GM12878 (cell line): ENCODE measurements at regions not wholly inside any gene's neighbourhood (a gene's known extent, or its start where the extent isn't known, plus 50 kb on each side); places are given as distances from the start of the nearest gene placed in this dataset.

Experiments
- ATAC-seq: fragments of 200-7000 bp; cut with Tn5 transposase; 3 replicates; pipeline ENCODE4 v1.9.1; 2020; ENCODE audit warnings: mild to moderate bottlenecking, moderate library complexity
- BruUV-seq: library from RNA; stranded (reverse); fragments of 400-500 nt; replicated peaks from 2 replicates; lab custom pipeline; 2021; lab: Mats Ljungman, UMichigan
- CTCF ChIA-PET: fragments of 300-600 bp; sonication (Branson Sonifier 250); formaldehyde crosslinking; extraction: SDS; loops from one replicate; lab custom pipeline; 2021; ENCODE audit warnings: inconsistent platforms; lab: Yijun Ruan, JAX
- POLR2A ChIA-PET: fragments of 350-600 bp; formaldehyde crosslinking; extraction: SDS; loops from one replicate; lab custom pipeline; 2021; ENCODE audit warnings: inconsistent platforms; lab: Charles Lee
- RAD21 ChIA-PET: fragments of 300-600 bp; sonication (Branson Sonifier 250); formaldehyde crosslinking; loops from one replicate; lab custom pipeline; 2023; ENCODE audit warnings: antibody characterized with exemption; ENCODE audit not compliant: unreplicated experiment; lab: Charles Lee
- SMC1A ChIA-PET: fragments of 300-600 bp; sonication (Branson Sonifier 250); formaldehyde crosslinking; loops from one replicate; lab custom pipeline; 2023; ENCODE audit not compliant: unreplicated experiment, uncharacterized antibody; lab: Charles Lee
- DNase-seq: peaks from one replicate; pipeline ENCODE4 v3.0.0-alpha.2; 2011; ENCODE audit warnings: low read depth, low spot score
- FAIRE-seq: peaks from 3 replicates; lab custom pipeline; 2011; peaks lifted over from hg19 to GRCh38; lab: Jason Lieb, UNC
- H2AFZ ChIP-seq: 2 replicates; pipeline ENCODE4 v1.6.0; 2011; ENCODE audit warnings: low read depth, low read length, control low read depth; ENCODE audit not compliant: control insufficient read depth
- H3K27ac ChIP-seq: 2 replicates; pipeline ENCODE4 v1.5.1; 2011; ENCODE audit warnings: control low read depth; ENCODE audit not compliant: control insufficient read depth, insufficient read depth
- H3K27me3 ChIP-seq, 2 experiments: replicated peaks in 1 of 2; 2 replicates each; pipeline versions ENCODE4 v1.6.0 to v1.6.1; 2011; ENCODE audit warnings: low read length in 1 of 2; ENCODE audit not compliant: control insufficient read depth in 2 of 2, insufficient read depth in 2 of 2
- H3K36me3 ChIP-seq, 2 experiments: 2 replicates each; pipeline ENCODE4 v1.5.1; 2011; ENCODE audit warnings: low read length in 1 of 2; ENCODE audit not compliant: control insufficient read depth in 2 of 2, insufficient read depth in 2 of 2
- H3K4me1 ChIP-seq: 2 replicates; pipeline ENCODE4 v1.6.1; 2011; ENCODE audit warnings: mild to moderate bottlenecking, low read length, moderate library complexity, mixed read lengths; ENCODE audit not compliant: control insufficient read depth, insufficient read depth
- H3K4me2 ChIP-seq: 2 replicates; pipeline ENCODE4 v1.6.0; 2011; ENCODE audit warnings: control low read depth; ENCODE audit not compliant: control insufficient read depth, insufficient read depth
- H3K4me3 ChIP-seq: fragments of 200-600 bp; sonication (generic); 2 replicates; pipeline ENCODE4 v1.5.1; 2016
- H3K79me2 ChIP-seq: 2 replicates; pipeline ENCODE4 v1.6.0; 2011; ENCODE audit warnings: low read length; ENCODE audit not compliant: control insufficient read depth, insufficient read depth
- H3K9ac ChIP-seq: 2 replicates; pipeline ENCODE4 v1.8.0; 2011; ENCODE audit warnings: low read length, control low read depth, mixed read lengths; ENCODE audit not compliant: control insufficient read depth, insufficient read depth
- H3K9me3 ChIP-seq: replicated peaks from 3 replicates; pipeline ENCODE4 v1.5.1; 2011; ENCODE audit warnings: mild to moderate bottlenecking, low read length; ENCODE audit not compliant: control insufficient read depth, insufficient read depth
- H4K20me1 ChIP-seq: 2 replicates; pipeline ENCODE4 v1.6.0; 2011; ENCODE audit not compliant: control insufficient read depth, insufficient read depth
- BCL11A ChIP-seq: IDR thresholded peaks from 2 replicates; pipeline ENCODE4 v1.6.1; 2011; ENCODE audit warnings: low read depth, low read length
- BHLHE40 ChIP-seq, 2 experiments: fragments of 450-650 bp in 1 of 2; IDR thresholded peaks; 2 replicates each; pipeline ENCODE4 v1.6.1; 2011 to 2017; ENCODE audit warnings: low read depth in 2 of 2, borderline replicate concordance in 1 of 2, improper control_type of control experiment in 1 of 2, low read length in 1 of 2, mild to moderate bottlenecking in 1 of 2
- BMI1 ChIP-seq: fragments of 450-650 bp; IDR thresholded peaks from 2 replicates; pipeline ENCODE4 v1.6.1; 2016; ENCODE audit warnings: mild to moderate bottlenecking, moderate library complexity, borderline replicate concordance
- BRCA1 ChIP-seq: IDR thresholded peaks from 2 replicates; pipeline ENCODE4 v1.6.1; 2011; ENCODE audit warnings: low read depth, low read length, improper control_type of control experiment
- CBFB ChIP-seq: IDR thresholded peaks from 2 replicates; pipeline ENCODE4 v1.6.1; 2016; ENCODE audit warnings: antibody characterized with exemption, low read depth
- ESRRA ChIP-seq: IDR thresholded peaks from 2 replicates; pipeline ENCODE4 v1.6.1; 2012; ENCODE audit warnings: mild to moderate bottlenecking, low read length, improper control_type of control experiment
- NFYB ChIP-seq: IDR thresholded peaks from 2 replicates; pipeline ENCODE4 v1.6.1; 2011; ENCODE audit warnings: low read depth, mild to moderate bottlenecking, low read length, improper control_type of control experiment, moderate library complexity; ENCODE audit not compliant: insufficient read depth
- RB1 ChIP-seq: fragments of 450-650 bp; formaldehyde crosslinking; IDR thresholded peaks from 2 replicates; pipeline ENCODE4 v1.6.1; 2017; ENCODE audit warnings: mild to moderate bottlenecking, borderline replicate concordance
- SIN3A ChIP-seq: IDR thresholded peaks from 2 replicates; pipeline ENCODE4 v1.6.1; 2012; ENCODE audit warnings: low read depth, low read length, improper control_type of control experiment
- SPI1 ChIP-seq: IDR thresholded peaks from 2 replicates; pipeline ENCODE4 v1.6.1; 2011; ENCODE audit warnings: low read depth, mild to moderate bottlenecking, low read length, moderate library complexity, borderline replicate concordance; ENCODE audit not compliant: insufficient read depth
- SUPT20H ChIP-seq: IDR thresholded peaks from 2 replicates; pipeline ENCODE4 v1.6.1; 2011; ENCODE audit warnings: low read depth, mild to moderate bottlenecking, low read length, moderate library complexity, borderline replicate concordance; ENCODE audit not compliant: control insufficient read depth
- ZBTB11 ChIP-seq: fragments of 450-650 bp; formaldehyde crosslinking; IDR thresholded peaks from 2 replicates; pipeline ENCODE4 v1.5.0; 2022; ENCODE audit warnings: mild to moderate bottlenecking, missing genetic modification characterization
- ZBTB40 ChIP-seq: fragments of 450-650 bp; IDR thresholded peaks from 2 replicates; pipeline ENCODE4 v1.6.1; 2016; ENCODE audit warnings: mild to moderate bottlenecking, moderate library complexity, borderline replicate concordance
- ZNF384 ChIP-seq: IDR thresholded peaks from 2 replicates; pipeline ENCODE4 v1.6.1; 2012; ENCODE audit warnings: low read depth, mild to moderate bottlenecking, low read length, improper control_type of control experiment, borderline replicate concordance
- WGBS: methylation state at CpG from one replicate; pipeline ENCODE4 v1.1.6; 2016; ENCODE audit warnings: low lambda C conversion rate; ENCODE audit not compliant: insufficient replicate concordance, insufficient coverage; ENCODE audit errors: missing lambda C conversion rate; 5-methylcytosine and 5-hydroxymethylcytosine counted together
- in situ Hi-C: fragments of 300-500 bp; cut with MboI; formaldehyde crosslinking; loops from 9 replicates; pipeline ENCODE4 v1.14.3; 2018; ENCODE audit warnings: mixed read lengths
- intact Hi-C: fragments of 100-400 bp; cut with micrococcal nuclease; formaldehyde crosslinking; loops from one replicate; pipeline ENCODE4 v1.14.2; 2022; ENCODE audit not compliant: unreplicated experiment

GRCh38 chr1:172976222-172977041 lies 74.3 kb downstream of the TNFSF18 start:
- CTCF ChIA-PET: interaction anchor here (0.7 kb wide), 1 partner anchor 1524 kb away, joined by 3 read pairs; no protein-coding TSS in a partner anchor
- in situ Hi-C loops: no loop called here
- DNase-seq (no peak), ATAC-seq (no peak), FAIRE-seq (no peak)
- SMC1A ChIA-PET: interaction anchor here (0.6 to 0.7 kb wide), 2 partner anchors 68 to 756 kb away, joined by 3 to 5 read pairs; no protein-coding TSS in a partner anchor
- 21% methylated on average over 2 of the region's 2 CpGs for WGBS
- Histone ChIP-seq H3K4me2 (no peak overlapping the region), H3K9me3 (no peaks in the 10 kb centered on the region), H3K27me3 (peaks cover 2% of the 10 kb centered on the region in 2 experiments; a peak in 2 of 4 replicates), H4K20me1 (no peaks in the 10 kb centered on the region), H2AFZ (no peak overlapping the region), H3K27ac (no peak overlapping the region), H3K4me1 (no peaks in the 10 kb centered on the region), H3K4me3 (no peak overlapping the region), H3K79me2 (no peaks in the 10 kb centered on the region), H3K9ac (no peak overlapping the region), H3K36me3 (no peaks in the 10 kb centered on the region)
- TF ChIP-seq CBFB: no peak
- TF ChIP-seq BCL11A: no peak
- TF ChIP-seq ZBTB11 (CRISPR knock-in tag): no peak
- no peak for TF ChIP-seq SIN3A
- no peak for TF ChIP-seq RB1
- no peak for TF ChIP-seq ESRRA
- TF ChIP-seq SPI1: no peak
- no peak for TF ChIP-seq BHLHE40 (IDR thresholded peaks at IDR 0.05; ENCODE audit: borderline replicate concordance in 1 of 2, low read depth in 2 of 2, low read length in 1 of 2)
- no peak for TF ChIP-seq NFYB
- TF ChIP-seq BMI1: no peak
- no peak for TF ChIP-seq BRCA1
- TF ChIP-seq SUPT20H: no peak
- TF ChIP-seq ZNF384: no peak
- TF ChIP-seq ZBTB40: no peak
- intact Hi-C loops: no loop called here
- RAD21 ChIA-PET: interaction anchor here (0.6 to 0.7 kb wide), 2 partner anchors 224 to 225 kb away, joined by 3 read pairs; no protein-coding TSS in a partner anchor
- POLR2A ChIA-PET: no interaction called here
- no TSS peak for BruUV-seq
